Right cardiac atrium (tissue), 5 donors: ENCODE measurements at regions not wholly inside any gene's neighbourhood (a gene's known extent, or its start where the extent isn't known, plus 50 kb on each side); places are given as distances from the start of the nearest gene placed in this dataset.
"Not testable (repeated sequence)": the region's sequence is repeated elsewhere in the genome, so short reads cannot be mapped to it uniquely, and the experiment has no call there.

Source experiments
- ATAC-seq, 2 donors: fragments of 200-7000 bp; cut with Tn5 transposase; one replicate each; pipeline versions ENCODE4 v1.8.0 to v1.9.1; 2020; ENCODE audit warnings: moderate library complexity in 2 of 2, mild to moderate bottlenecking in 1 of 2
- DNase-seq, 3 donors: peaks; one replicate each; pipeline ENCODE4 v3.0.0-alpha.2; 2020
- H3K27ac ChIP-seq: one replicate; pipeline ENCODE4 v1.5.1; 2013; ENCODE audit warnings: mild to moderate bottlenecking, low read length, control low read depth, moderate library complexity
- H3K27me3 ChIP-seq: one replicate; pipeline ENCODE4 v1.6.1; 2013; ENCODE audit not compliant: control insufficient read depth, insufficient read depth
- H3K4me1 ChIP-seq: one replicate; pipeline ENCODE4 v1.6.1; 2013; ENCODE audit warnings: low read length; ENCODE audit not compliant: control insufficient read depth, insufficient read depth
- H3K4me3 ChIP-seq: one replicate; pipeline ENCODE4 v1.5.1; 2013; ENCODE audit warnings: low read length, control low read depth
- H3K9me3 ChIP-seq: one replicate; pipeline ENCODE4 v1.6.1; 2013; ENCODE audit warnings: low read length; ENCODE audit not compliant: control insufficient read depth
- WGBS: extraction: QIAGEN DNeasy Blood & Tissue Kit; methylation state at CpG from one replicate; pipeline ENCODE4 v1.1.7; 2013; 5-methylcytosine and 5-hydroxymethylcytosine counted together
- intact Hi-C, 4 donors: fragments of 100-400 bp; cut with DNase I; formaldehyde crosslinking; loops; one replicate each; pipeline versions ENCODE4 v1.11.0 to v1.14.0; 2022 to 2023
- donor health status: healthy with polysubstance abuse.
- donor health status: DM: no; HTN: yes; CAD: no.
- donor health status: DM: no; HTN: no; CAD: no.
- donor health status: DM: no; HTN: yes; CAD: no; lungs with severe emphysema.
- donor health status: DM: yes; HTN: yes; CAD: no.

GRCh38 chrX:84856791-84857190 is 146.9 kb upstream of the APOOL start:
- H3K27me3 ChIP-seq, H3K27ac ChIP-seq: not testable (repeated sequence)

DNA sequence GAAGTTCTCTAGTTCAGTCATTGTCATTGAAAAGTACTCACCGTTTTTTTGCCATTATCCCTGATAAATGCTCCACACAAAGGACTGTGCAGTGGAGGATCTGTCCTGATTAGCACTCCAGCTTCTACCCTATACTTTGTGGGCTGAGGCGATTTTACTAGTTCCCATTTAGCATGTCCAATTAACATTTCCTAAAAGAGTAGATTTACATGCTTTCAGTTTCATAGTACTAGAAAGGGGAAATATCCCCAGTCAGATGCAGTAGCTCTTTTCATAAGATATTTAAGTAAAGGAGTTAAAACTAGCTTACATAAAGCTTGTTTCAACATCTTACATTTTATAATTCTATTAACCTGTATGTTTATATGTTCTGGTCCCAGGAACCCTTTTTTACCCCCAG is 144.9 kb upstream of the APOOL start:
- H3K27ac ChIP-seq, H3K9me3 ChIP-seq, DNase-seq, ATAC-seq, intact Hi-C loops, H3K4me1 ChIP-seq, H3K4me3 ChIP-seq, H3K27me3 ChIP-seq: not testable (repeated sequence)
- WGBS: 43% methylated on average over 1 of the region's 2 CpGs

More at GRCh38 chrX:84856791-84857190, 146.9 kb upstream of the APOOL start:
- ATAC-seq, H3K9me3 ChIP-seq, intact Hi-C loops, H3K4me3 ChIP-seq, H3K4me1 ChIP-seq: not testable (repeated sequence)
- WGBS: 98% methylated on average over 20 of the region's 20 CpGs
- DNase-seq: peak in 1 of 3 donors; percentile 33

- Histone ChIP-seq H3K27ac (no peak overlapping the region), H3K4me3 (no peak overlapping the region), H3K4me1 (no peaks in the 10 kb centered on the region), H3K27me3 (no peaks in the 10 kb centered on the region), H3K9me3 (no peaks in the 10 kb centered on the region)
- no peak for ATAC-seq
- DNase-seq: no peak
- intact Hi-C loops: no loop called here
Measured at GRCh38 chrX:84865113-84865512, 138.6 kb upstream of the APOOL start.

GRCh38 chrX:84870281-84870680 is 133.4 kb upstream of the APOOL start:
- H3K4me3 ChIP-seq, H3K4me1 ChIP-seq, H3K9me3 ChIP-seq, intact Hi-C loops, H3K27me3 ChIP-seq, H3K27ac ChIP-seq, DNase-seq, ATAC-seq: not testable (repeated sequence)
- WGBS: 90% methylated on average over 1 of the region's 1 CpG

DNA sequence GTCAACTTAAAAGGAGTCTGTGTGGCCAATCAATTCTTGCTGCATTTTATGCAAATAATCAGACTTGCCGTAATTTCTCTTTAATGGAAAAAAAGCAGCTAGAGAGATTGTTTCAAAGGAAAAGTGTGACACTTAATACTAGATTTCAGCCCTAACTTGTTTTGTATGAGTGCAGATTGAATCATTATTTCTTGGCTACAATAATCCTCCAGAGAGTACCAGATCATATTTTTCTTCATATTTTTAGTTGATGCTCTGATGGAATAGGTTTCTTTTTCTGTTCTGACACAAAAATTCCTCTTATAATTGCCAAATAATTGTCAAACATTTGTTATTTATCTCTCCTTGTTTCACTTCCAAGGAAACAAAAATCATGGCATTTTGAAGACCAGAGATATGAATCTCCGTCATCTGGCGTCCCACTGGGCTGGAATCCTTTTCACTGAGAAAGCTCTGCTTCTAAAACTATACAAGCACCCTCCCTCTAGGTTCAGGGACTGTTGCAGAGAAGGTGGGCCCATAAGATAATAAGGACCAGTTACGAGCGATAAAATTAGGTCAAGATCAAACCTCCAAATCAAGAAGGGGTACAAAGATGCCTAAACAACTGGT is 131.4 kb upstream of the APOOL start:
- intact Hi-C loops: not testable (repeated sequence)

DNA sequence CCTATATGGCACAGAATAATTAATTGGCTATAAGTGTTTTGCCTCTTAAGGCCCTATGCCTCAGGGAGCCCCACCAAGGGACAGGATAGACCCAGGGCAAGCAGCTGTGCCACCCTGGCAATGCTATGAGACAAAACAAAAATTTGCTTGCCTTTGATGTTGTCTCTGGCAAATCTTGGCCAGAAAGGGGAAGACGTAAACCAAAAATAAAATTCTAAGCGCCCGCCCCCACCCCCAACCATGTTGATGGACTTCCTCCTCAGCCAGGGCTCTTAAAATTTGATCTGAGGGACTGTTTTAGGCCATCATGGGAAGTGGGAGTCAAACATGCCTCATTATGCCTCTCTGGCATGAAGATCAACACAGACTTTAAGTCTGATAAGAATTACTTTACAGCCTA is 130.5 kb upstream of the APOOL start:
- no peak for ATAC-seq
- WGBS: 59% methylated on average over 3 of the region's 3 CpGs
- H3K27ac ChIP-seq: no peak overlapping the region

More for the DNA sequence above, 131.4 kb upstream of the APOOL start:
- not testable (repeated sequence) for H3K27ac ChIP-seq, H3K27me3 ChIP-seq, H3K4me1 ChIP-seq, H3K4me3 ChIP-seq, H3K9me3 ChIP-seq, ATAC-seq
- DNase-seq: peak in 1 of 3 donors; percentile 11
- 42% methylated on average over 3 of the region's 5 CpGs for WGBS

DNA sequence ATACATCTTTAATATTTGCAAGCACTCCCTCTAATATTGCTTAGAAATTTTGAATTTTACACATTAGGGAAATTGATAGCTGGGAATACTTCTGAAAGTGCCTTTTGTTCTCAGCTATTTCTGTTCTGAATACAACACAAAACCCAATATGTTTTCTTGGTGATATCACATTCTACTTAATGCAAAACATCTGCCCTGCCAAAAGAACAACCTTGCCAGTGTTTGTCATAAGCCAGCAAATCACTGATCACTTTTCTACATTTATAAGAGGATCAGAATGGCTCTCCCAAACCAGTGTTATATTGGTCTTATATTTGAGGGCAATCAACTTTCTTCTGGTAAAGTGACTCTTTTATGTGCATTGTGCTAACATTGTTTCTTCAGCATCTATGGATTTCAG is 126.8 kb upstream of the APOOL start:
- intact Hi-C loops: no loop called here
- DNase-seq (no peak), ATAC-seq (no peak)
- Histone ChIP-seq H3K27ac (no peak overlapping the region), H3K27me3 (no peaks in the 10 kb centered on the region), H3K4me3 (no peak overlapping the region), H3K9me3 (no peaks in the 10 kb centered on the region), H3K4me1 (no peaks in the 10 kb centered on the region)

More for the DNA sequence above, 130.5 kb upstream of the APOOL start:
- Histone ChIP-seq H3K9me3 (no peaks in the 10 kb centered on the region), H3K27me3 (no peaks in the 10 kb centered on the region), H3K4me3 (no peak overlapping the region), H3K4me1 (no peaks in the 10 kb centered on the region)
- intact Hi-C loops: no loop called here
- DNase-seq: peak in 1 of 3 donors; percentile 22

GRCh38 chrX:84893897-84894296 is 109.8 kb upstream of the APOOL start:
- H3K9me3 ChIP-seq: no peaks in the 10 kb centered on the region
- H3K27me3 ChIP-seq: no peaks in the 10 kb centered on the region
- no peak for ATAC-seq
- H3K4me3 ChIP-seq: no peak overlapping the region
- H3K4me1 ChIP-seq: no peaks in the 10 kb centered on the region
- intact Hi-C loops: no loop called here
- DNase-seq: no peak
- WGBS: 95% methylated on average over 2 of the region's 2 CpGs
- H3K27ac ChIP-seq: no peak overlapping the region

GRCh38 chrX:84907324-84907968 is 96.2 kb upstream of the APOOL start:
- ATAC-seq: no peak
- H3K27ac ChIP-seq: no peak overlapping the region
- DNase-seq: no peak
- H3K9me3 ChIP-seq: no peaks in the 10 kb centered on the region
- H3K4me1 ChIP-seq: no peaks in the 10 kb centered on the region
- no peaks in the 10 kb centered on the region for H3K27me3 ChIP-seq
- no peak overlapping the region for H3K4me3 ChIP-seq
- WGBS: 47% methylated on average over 5 of the region's 5 CpGs
- intact Hi-C loops: loop anchor here in 2 of 4 donors (5.0 to 10.0 kb wide), 2 partner anchors 173 to 175 kb away; no protein-coding TSS in a partner anchor

DNA sequence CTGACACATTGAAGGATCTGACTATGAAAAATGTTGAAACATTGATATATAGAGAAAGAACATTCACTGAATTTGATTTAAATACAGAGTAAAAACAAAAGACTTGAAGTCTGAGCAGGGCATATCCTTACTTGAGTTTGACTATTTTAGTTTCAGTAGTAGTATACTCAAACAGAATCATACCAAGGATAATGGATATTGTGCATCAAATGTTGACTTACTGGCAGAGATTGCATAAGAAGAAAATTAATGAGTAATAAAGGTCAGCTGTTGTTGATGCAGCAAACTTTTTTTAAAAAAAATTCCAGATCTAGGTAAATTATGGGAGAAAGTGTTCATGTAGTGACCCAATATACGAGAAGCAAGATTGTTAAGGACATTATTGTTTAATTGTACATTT is 94.5 kb upstream of the APOOL start:
- no peak overlapping the region for H3K4me3 ChIP-seq
- intact Hi-C loops: loop anchor here in 2 of 4 donors (5.0 to 10.0 kb wide), 2 partner anchors 174 to 177 kb away; no protein-coding TSS in a partner anchor
- WGBS: 71% methylated on average over 1 of the region's 1 CpG
- DNase-seq (no peak), ATAC-seq (no peak)
- no peaks in the 10 kb centered on the region for H3K27me3 ChIP-seq
- H3K9me3 ChIP-seq: no peaks in the 10 kb centered on the region
- no peak overlapping the region for H3K27ac ChIP-seq
- no peaks in the 10 kb centered on the region for H3K4me1 ChIP-seq

DNA sequence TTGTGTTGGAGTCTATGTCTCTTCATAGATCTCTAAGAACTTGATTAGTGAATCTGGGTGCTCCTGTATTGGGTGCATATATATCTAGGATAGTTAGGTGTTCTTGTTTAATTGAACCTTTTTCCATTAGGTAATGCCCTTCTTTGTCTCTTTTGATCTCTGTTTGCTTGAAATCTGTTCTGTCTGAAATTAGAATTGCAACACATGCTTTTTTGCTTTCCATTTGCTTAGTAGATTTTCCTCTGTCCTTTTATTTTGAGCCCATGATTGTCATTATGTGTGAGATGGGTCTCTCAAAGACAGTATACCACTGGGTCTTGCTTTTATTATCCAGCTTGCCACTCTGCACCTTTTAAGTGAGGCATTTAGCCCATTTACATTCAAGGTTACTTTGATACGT is 79.1 kb upstream of the APOOL start:
- no peak overlapping the region for H3K4me3 ChIP-seq
- H3K27ac ChIP-seq: no peak overlapping the region
- intact Hi-C loops: loop anchor here in 1 of 4 donors (10.0 kb wide), 1 partner anchor 50 kb away; no protein-coding TSS in a partner anchor
- ATAC-seq: no peak
- H3K4me1 ChIP-seq: no peaks in the 10 kb centered on the region
- no peaks in the 10 kb centered on the region for H3K9me3 ChIP-seq
- WGBS: 72% methylated on average over 1 of the region's 1 CpG
- DNase-seq: no peak
- H3K27me3 ChIP-seq: no peaks in the 10 kb centered on the region
